Ishikawa (cell line): ENCODE measurements at regions not wholly inside any gene's neighbourhood (a gene's known extent, or its start where the extent isn't known, plus 50 kb on each side); places are given as distances from the start of the nearest gene placed in this dataset.

ENCODE experiments used
- CEBPB ChIP-seq: IDR thresholded peaks from 2 replicates; pipeline ENCODE4 v1.6.1; 2012
- CREB1 ChIP-seq: IDR thresholded peaks from 2 replicates; pipeline ENCODE4 v1.6.1; 2012; ENCODE audit warnings: low read depth
- EGR1 ChIP-seq: IDR thresholded peaks from 2 replicates; pipeline ENCODE4 v1.6.1; 2012
- EP300 ChIP-seq: IDR thresholded peaks from 2 replicates; pipeline ENCODE4 v1.6.1; 2012; ENCODE audit warnings: borderline replicate concordance
- FOXM1 ChIP-seq: IDR thresholded peaks from 2 replicates; pipeline ENCODE4 v1.6.1; 2012; ENCODE audit warnings: low read depth, borderline replicate concordance
- NFIC ChIP-seq: IDR thresholded peaks from 2 replicates; pipeline ENCODE4 v1.6.1; 2012
- RAD21 ChIP-seq: IDR thresholded peaks from 2 replicates; pipeline ENCODE4 v1.6.1; 2012; ENCODE audit warnings: low read depth
- TAF1 ChIP-seq: IDR thresholded peaks from 2 replicates; pipeline ENCODE4 v1.6.1; 2012; ENCODE audit warnings: low read depth, mild to moderate bottlenecking
- TCF12 ChIP-seq: IDR thresholded peaks from 2 replicates; pipeline ENCODE4 v1.6.1; 2012; ENCODE audit warnings: low read depth
- TEAD4 ChIP-seq: IDR thresholded peaks from 2 replicates; pipeline ENCODE4 v1.6.1; 2012
- YY1 ChIP-seq: IDR thresholded peaks from 2 replicates; pipeline ENCODE4 v1.6.1; 2012; ENCODE audit warnings: low read depth
- ZBTB7A ChIP-seq: IDR thresholded peaks from 2 replicates; pipeline ENCODE4 v1.6.1; 2012; ENCODE audit warnings: low read depth
- TF ChIP-seq, protein P1 (sequence below): IDR thresholded peaks from 2 replicates; pipeline ENCODE4 v1.6.1; 2012
- TF ChIP-seq, protein P2 (sequence below): IDR thresholded peaks from 2 replicates; pipeline ENCODE4 v1.6.1; 2012
- TF ChIP-seq, protein P3 (sequence below): IDR thresholded peaks from 2 replicates; pipeline ENCODE4 v1.6.1; 2012; ENCODE audit warnings: low read depth, mild to moderate bottlenecking

DNA sequence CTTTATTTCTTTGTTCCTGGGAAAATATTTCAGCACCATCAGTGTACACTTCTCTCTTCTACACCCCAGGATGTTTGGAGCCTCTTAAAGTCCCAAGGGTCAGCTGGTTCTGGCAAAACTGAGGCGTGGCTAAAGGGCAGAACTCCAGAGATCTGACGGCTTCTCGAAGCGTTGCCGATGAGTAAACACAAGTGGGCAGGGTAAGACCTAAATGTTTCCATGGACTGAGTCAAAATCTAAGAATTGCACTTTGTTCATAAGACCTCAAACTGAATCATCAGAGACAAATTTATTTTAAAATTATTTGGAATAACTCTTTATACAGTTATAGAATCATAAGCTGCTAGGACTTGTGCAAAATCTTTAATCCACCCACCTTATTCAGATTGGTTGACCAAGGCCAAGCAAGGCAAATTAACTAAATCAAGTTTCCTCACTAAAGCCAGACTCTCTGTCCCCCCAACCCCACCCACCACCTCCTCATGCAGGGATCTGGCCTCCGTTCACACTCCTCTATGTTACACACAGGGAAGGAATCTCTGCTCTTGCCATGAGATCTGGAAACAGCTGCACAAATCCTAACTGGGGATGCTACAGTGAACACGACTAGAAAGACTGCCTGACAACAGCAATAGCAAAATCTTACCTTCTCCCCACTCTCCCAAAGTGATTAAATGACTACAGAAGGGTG lies 342.6 kb upstream of the KLHL29 start:
- TF ChIP-seq TEAD4 = no peak
- TF ChIP-seq RAD21 = no peak
- no peak for TF ChIP-seq NFIC
- TF ChIP-seq, protein P1, sequence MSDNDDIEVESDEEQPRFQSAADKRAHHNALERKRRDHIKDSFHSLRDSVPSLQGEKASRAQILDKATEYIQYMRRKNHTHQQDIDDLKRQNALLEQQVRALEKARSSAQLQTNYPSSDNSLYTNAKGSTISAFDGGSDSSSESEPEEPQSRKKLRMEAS = no peak
- TF ChIP-seq ZBTB7A = no peak
- TF ChIP-seq CREB1 = no peak
- no peak for TF ChIP-seq YY1
- no peak for TF ChIP-seq TCF12

DNA sequence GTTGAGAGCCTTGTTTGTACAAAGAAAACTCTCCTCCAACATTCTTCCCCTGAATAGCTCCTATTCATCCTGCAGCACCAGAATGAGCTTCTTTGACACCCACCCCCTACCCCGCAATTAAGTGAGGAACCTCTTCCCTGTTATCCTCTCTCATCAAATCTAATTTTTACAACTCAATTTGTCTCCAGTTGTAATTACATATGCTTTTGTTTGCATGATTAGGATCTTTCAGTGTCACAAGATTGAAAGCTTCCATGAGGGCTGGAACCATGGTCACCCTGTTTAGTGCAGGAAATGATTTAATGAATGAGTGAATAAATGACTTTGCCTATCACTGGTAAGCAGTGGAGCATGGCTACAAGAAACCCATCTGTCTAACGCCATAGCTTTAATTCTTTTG lies 334.6 kb upstream of the KLHL29 start:
- TF ChIP-seq, protein P2, sequence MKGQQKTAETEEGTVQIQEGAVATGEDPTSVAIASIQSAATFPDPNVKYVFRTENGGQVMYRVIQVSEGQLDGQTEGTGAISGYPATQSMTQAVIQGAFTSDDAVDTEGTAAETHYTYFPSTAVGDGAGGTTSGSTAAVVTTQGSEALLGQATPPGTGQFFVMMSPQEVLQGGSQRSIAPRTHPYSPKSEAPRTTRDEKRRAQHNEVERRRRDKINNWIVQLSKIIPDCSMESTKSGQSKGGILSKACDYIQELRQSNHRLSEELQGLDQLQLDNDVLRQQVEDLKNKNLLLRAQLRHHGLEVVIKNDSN = no peak
- no peak for TF ChIP-seq EP300
- TF ChIP-seq TAF1 = no peak
- no peak for TF ChIP-seq CEBPB
- TF ChIP-seq, protein P3, sequence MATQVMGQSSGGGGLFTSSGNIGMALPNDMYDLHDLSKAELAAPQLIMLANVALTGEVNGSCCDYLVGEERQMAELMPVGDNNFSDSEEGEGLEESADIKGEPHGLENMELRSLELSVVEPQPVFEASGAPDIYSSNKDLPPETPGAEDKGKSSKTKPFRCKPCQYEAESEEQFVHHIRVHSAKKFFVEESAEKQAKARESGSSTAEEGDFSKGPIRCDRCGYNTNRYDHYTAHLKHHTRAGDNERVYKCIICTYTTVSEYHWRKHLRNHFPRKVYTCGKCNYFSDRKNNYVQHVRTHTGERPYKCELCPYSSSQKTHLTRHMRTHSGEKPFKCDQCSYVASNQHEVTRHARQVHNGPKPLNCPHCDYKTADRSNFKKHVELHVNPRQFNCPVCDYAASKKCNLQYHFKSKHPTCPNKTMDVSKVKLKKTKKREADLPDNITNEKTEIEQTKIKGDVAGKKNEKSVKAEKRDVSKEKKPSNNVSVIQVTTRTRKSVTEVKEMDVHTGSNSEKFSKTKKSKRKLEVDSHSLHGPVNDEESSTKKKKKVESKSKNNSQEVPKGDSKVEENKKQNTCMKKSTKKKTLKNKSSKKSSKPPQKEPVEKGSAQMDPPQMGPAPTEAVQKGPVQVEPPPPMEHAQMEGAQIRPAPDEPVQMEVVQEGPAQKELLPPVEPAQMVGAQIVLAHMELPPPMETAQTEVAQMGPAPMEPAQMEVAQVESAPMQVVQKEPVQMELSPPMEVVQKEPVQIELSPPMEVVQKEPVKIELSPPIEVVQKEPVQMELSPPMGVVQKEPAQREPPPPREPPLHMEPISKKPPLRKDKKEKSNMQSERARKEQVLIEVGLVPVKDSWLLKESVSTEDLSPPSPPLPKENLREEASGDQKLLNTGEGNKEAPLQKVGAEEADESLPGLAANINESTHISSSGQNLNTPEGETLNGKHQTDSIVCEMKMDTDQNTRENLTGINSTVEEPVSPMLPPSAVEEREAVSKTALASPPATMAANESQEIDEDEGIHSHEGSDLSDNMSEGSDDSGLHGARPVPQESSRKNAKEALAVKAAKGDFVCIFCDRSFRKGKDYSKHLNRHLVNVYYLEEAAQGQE = no peak
- TF ChIP-seq, protein P1 = no peak
- no peak for TF ChIP-seq RAD21

DNA sequence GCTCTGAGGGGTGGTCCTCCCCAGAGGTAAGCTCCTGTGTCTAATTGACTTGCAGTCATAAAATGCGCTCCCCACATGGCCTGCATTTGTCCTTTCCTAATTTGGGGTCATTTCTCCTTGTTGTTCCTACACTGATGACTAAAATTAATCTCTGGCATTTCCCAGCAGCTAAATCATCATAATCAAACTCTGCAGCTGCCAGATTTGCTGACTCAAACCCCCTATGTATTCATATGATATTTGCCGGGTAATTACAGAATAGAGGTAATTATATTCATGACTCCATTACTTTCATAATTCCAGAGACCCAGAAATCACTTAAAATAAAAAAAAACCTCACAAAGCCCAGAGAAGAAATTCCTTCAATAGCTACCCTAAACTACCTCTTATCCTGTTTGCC lies 331.4 kb upstream of the KLHL29 start:
- TF ChIP-seq FOXM1 (no peak), TAF1 (no peak), ZBTB7A (no peak), TCF12 (no peak)

DNA sequence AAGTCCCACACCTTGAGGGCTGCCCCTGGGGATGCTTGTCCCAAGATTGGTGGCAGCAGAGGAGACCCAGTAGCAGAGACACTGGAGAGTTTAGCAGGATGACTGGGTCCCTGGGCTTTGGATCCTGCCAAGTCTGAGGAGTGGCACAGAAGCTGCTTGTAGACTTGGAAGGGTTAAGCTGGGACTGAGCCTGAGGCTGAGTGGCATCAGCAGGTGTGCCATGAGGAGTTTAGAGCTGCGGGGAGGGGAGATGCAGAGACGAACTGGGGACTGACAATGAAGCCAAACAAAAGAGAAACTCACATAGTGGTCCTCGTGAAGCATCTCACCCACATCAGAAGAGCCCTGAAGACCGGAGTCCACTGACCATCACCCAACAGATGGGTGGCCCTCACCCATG lies 329.7 kb upstream of the KLHL29 start:
- TF ChIP-seq EP300 = no peak
- TF ChIP-seq RAD21 = no peak
- no peak for TF ChIP-seq ZBTB7A
- TF ChIP-seq NFIC = no peak
- TF ChIP-seq TEAD4 = no peak
- TF ChIP-seq EGR1 = no peak
- no peak for TF ChIP-seq TAF1
- TF ChIP-seq CREB1 = no peak
- TF ChIP-seq YY1 = no peak
- TF ChIP-seq, protein P3 = no peak
- no peak for TF ChIP-seq FOXM1
- no peak for TF ChIP-seq TCF12
- no peak for TF ChIP-seq CEBPB
- TF ChIP-seq, protein P2 = no peak

DNA sequence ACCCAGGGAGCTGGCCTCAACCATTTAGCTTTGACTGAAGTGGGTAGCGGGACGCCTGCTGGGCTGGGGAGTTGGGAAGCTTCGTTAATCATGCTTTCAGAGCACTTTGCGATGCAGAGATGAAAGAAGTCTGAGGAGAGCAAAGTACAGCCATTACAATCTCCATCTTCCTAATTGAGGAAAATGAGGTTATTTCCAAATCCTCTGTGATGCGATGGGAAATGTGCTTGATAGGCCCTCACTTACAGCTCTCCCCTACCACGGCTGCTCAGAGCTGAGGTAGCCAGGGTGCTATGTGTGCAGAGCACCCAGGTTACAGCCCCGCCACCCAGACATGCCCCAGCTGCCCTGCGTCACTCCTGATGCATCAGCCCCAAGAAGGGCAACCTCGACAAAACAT lies 326.5 kb upstream of the KLHL29 start:
- TF ChIP-seq, protein P3 = no peak
- TF ChIP-seq ZBTB7A = no peak
- no peak for TF ChIP-seq EP300
- TF ChIP-seq TCF12 = no peak
- TF ChIP-seq, protein P1 = no peak
- TF ChIP-seq CEBPB = no peak
- no peak for TF ChIP-seq FOXM1
- no peak for TF ChIP-seq RAD21
- TF ChIP-seq TEAD4 = no peak
